Endothelial cell of umbilical vein (primary cell): ENCODE measurements at regions not wholly inside any gene's neighbourhood (a gene's known extent, or its start where the extent isn't known, plus 50 kb on each side); places are given as distances from the start of the nearest gene placed in this dataset.

Experiments used
- BruUV-seq: library from RNA; stranded (reverse); fragments of 400-500 nt; replicated peaks from 2 replicates; lab custom pipeline; 2021; lab: Mats Ljungman, UMichigan
- CTCF ChIA-PET: fragments of 300-600, 350-600 bp; sonication (Branson Sonifier 250); formaldehyde crosslinking; loops from one replicate; lab custom pipeline; 2021; ENCODE audit warnings: antibody characterized with exemption, inconsistent platforms; lab: Charles Lee
- POLR2A ChIA-PET: fragments of 300-600, 350-600 bp; sonication (Branson Sonifier 250); formaldehyde crosslinking; loops from one replicate; lab custom pipeline; 2021; ENCODE audit warnings: antibody characterized with exemption, inconsistent platforms; lab: Charles Lee
- DNase-seq: peaks from one replicate; pipeline ENCODE4 v3.0.0-alpha.2; 2011; ENCODE audit warnings: low read depth, low spot score
- FAIRE-seq: peaks from 2 replicates; lab custom pipeline; 2011; peaks lifted over from hg19 to GRCh38; lab: Jason Lieb, UNC
- H2AFZ ChIP-seq: 2 replicates; pipeline ENCODE4 v1.6.0; 2012; ENCODE audit warnings: low read depth, low read length, control low read depth, inconsistent platforms
- H3K27ac ChIP-seq: 2 replicates; pipeline ENCODE4 v1.5.1; 2011; ENCODE audit warnings: low read depth, mild to moderate bottlenecking, control low read depth, low read length, moderate library complexity; ENCODE audit not compliant: insufficient read depth
- H3K27me3 ChIP-seq, 2 experiments: 2 replicates each; pipeline versions ENCODE4 v1.6.0 to v1.6.1; 2011; ENCODE audit warnings: low read length in 2 of 2, mixed read lengths in 1 of 2; ENCODE audit not compliant: control insufficient read depth in 2 of 2, insufficient read depth in 2 of 2
- H3K36me3 ChIP-seq, 2 experiments: 2 replicates in 1 of 2; 3 replicates in 1 of 2; pipeline ENCODE4 v1.5.1; 2011; ENCODE audit warnings: low read length in 2 of 2, mild to moderate bottlenecking in 1 of 2, moderate library complexity in 1 of 2; ENCODE audit not compliant: control insufficient read depth in 2 of 2, insufficient read depth in 2 of 2; ENCODE audit errors: extremely low read depth in 1 of 2
- H3K4me1 ChIP-seq: 3 replicates; pipeline ENCODE4 v1.5.1; 2011; ENCODE audit warnings: mild to moderate bottlenecking, low read length; ENCODE audit not compliant: control insufficient read depth, insufficient read depth; ENCODE audit errors: extremely low read depth
- H3K4me2 ChIP-seq: 2 replicates; pipeline ENCODE4 v1.6.1; 2011; ENCODE audit warnings: low read length, control low read depth, mixed read lengths; ENCODE audit not compliant: insufficient read depth
- H3K4me3 ChIP-seq, 3 experiments: fragments of 200-600 bp in 1 of 3; sonication (generic), shearing (Covaris generic) in 1 of 3; replicated peaks in 1 of 3; 2 replicates each; pipeline ENCODE4 v1.5.1; 2011 to 2016; ENCODE audit warnings: control low read depth in 3 of 3, low read length in 3 of 3, mild to moderate bottlenecking in 2 of 3, inconsistent platforms in 1 of 3, low read depth in 1 of 3, moderate library complexity in 1 of 3; ENCODE audit not compliant: insufficient read depth in 1 of 3
- H3K79me2 ChIP-seq: 2 replicates; pipeline ENCODE4 v1.6.0; 2012; ENCODE audit warnings: low read length, inconsistent platforms; ENCODE audit not compliant: control insufficient read depth, insufficient read depth
- H3K9ac ChIP-seq: replicated peaks from 2 replicates; pipeline ENCODE3; 2011; ENCODE audit warnings: low read length, control low read depth; ENCODE audit not compliant: insufficient read depth; ENCODE audit errors: extremely low read depth
- H3K9me1 ChIP-seq: replicated peaks from 3 replicates; pipeline ENCODE4 v1.6.0; 2011; ENCODE audit warnings: mild to moderate bottlenecking, low read length; ENCODE audit not compliant: control insufficient read depth, insufficient read depth; ENCODE audit errors: extremely low read depth
- H3K9me3 ChIP-seq: replicated peaks from 2 replicates; pipeline ENCODE4 v1.5.1; 2012; ENCODE audit warnings: low read length, inconsistent platforms; ENCODE audit not compliant: control insufficient read depth, insufficient read depth
- H4K20me1 ChIP-seq: replicated peaks from 2 replicates; pipeline ENCODE3; 2011; ENCODE audit warnings: mild to moderate bottlenecking, low read length; ENCODE audit not compliant: control insufficient read depth, insufficient read depth; ENCODE audit errors: extremely low read depth
- EZH2 ChIP-seq: IDR thresholded peaks from 2 replicates; pipeline ENCODE4 v1.6.1; 2012; ENCODE audit warnings: borderline replicate concordance, low read depth, mild to moderate bottlenecking, moderate library complexity, low read length, inconsistent platforms; ENCODE audit not compliant: severe bottlenecking
- FOS ChIP-seq: IDR thresholded peaks from 2 replicates; pipeline ENCODE4 v1.6.1; 2011; ENCODE audit warnings: mild to moderate bottlenecking, low read length, moderate library complexity, borderline replicate concordance; ENCODE audit not compliant: insufficient read depth
- GATA2 ChIP-seq: IDR thresholded peaks from 2 replicates; pipeline ENCODE4 v1.7.0; 2011; ENCODE audit warnings: low read depth, mild to moderate bottlenecking, moderate library complexity, mixed read lengths, low read length; ENCODE audit not compliant: insufficient read length, insufficient read depth
- JUN ChIP-seq: IDR thresholded peaks from 2 replicates; pipeline ENCODE4 v1.6.1; 2011; ENCODE audit warnings: borderline replicate concordance, low read depth; ENCODE audit not compliant: insufficient read length, insufficient read depth
- MAX ChIP-seq: IDR thresholded peaks from 2 replicates; pipeline ENCODE4 v1.6.1; 2011; ENCODE audit not compliant: insufficient read depth, insufficient read length
- MYC ChIP-seq: IDR thresholded peaks from one replicate; pipeline ENCODE4 v1.6.1; 2011; ENCODE audit warnings: mild to moderate bottlenecking, low read depth, low read length
- POLR2A ChIP-seq: IDR thresholded peaks from 2 replicates; pipeline ENCODE4 v1.6.1; 2012; ENCODE audit warnings: low read depth, mild to moderate bottlenecking, control low read depth, low read length
- POLR2AphosphoS5 ChIP-seq: IDR thresholded peaks from 2 replicates; pipeline ENCODE4 v1.6.1; 2012; ENCODE audit warnings: low read depth, mild to moderate bottlenecking, control low read depth, low read length, moderate library complexity; ENCODE audit not compliant: insufficient read depth
- dilution Hi-C: fragments of 300-500 bp; cut with MboI; formaldehyde crosslinking; loops from one replicate; pipeline ENCODE4 v1.15.0; 2019; ENCODE audit warnings: low sequenced_read_pairs; ENCODE audit not compliant: extremely low pct_ligation_motif_present
- intact Hi-C: fragments of 100-400 bp; cut with micrococcal nuclease; formaldehyde crosslinking; loops from one replicate; pipeline ENCODE4 v1.10.0; 2022
- TF ChIP-seq, protein P1 (sequence below), 2 donors: IDR thresholded peaks; 1 replicate in 1 of 2; 2 replicates in 1 of 2; pipeline ENCODE4 v1.5.1; 2011; ENCODE audit warnings: low read length in 2 of 2, mild to moderate bottlenecking in 2 of 2, moderate library complexity in 2 of 2, control low read depth in 1 of 2, inconsistent platforms in 1 of 2, low read depth in 1 of 2; ENCODE audit not compliant: insufficient read depth in 1 of 2; ENCODE audit errors: extremely low read depth in 1 of 2

DNA sequence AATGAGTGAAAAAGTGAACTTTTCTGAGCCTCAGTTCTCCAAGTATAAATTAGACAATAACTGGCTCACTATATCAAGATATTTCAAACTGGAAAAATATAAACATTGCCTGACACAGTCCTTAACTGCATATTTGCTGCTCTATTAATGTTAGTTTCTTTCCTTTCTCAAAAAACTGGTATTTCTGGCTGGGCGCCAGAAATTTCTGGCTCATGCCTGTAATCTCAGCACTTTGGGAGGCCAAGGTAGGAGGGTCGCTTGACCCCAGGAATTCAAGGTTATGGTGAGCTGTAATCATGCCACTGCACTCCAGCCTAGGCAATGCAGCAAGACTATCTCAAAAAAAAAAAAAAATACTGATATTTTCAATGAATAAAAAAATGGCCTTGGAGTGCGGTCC is 227.0 kb downstream of the MAGEB17 start:
- intact Hi-C loops (no loop called here), dilution Hi-C loops (no loop called here)
- H3K4me1 ChIP-seq: no peaks in the 10 kb centered on the region
- no peaks in the 10 kb centered on the region for H3K9me1 ChIP-seq
- no peak overlapping the region for H3K27ac ChIP-seq
- BruUV-seq: no TSS peak
- H3K79me2 ChIP-seq: no peaks in the 10 kb centered on the region
- DNase-seq: no peak
- ChIA-PET POLR2A (no interaction called here), CTCF (no interaction called here)
- no peak for FAIRE-seq
- no peaks in the 10 kb centered on the region for H3K9me3 ChIP-seq
- TF ChIP-seq, protein P1, sequence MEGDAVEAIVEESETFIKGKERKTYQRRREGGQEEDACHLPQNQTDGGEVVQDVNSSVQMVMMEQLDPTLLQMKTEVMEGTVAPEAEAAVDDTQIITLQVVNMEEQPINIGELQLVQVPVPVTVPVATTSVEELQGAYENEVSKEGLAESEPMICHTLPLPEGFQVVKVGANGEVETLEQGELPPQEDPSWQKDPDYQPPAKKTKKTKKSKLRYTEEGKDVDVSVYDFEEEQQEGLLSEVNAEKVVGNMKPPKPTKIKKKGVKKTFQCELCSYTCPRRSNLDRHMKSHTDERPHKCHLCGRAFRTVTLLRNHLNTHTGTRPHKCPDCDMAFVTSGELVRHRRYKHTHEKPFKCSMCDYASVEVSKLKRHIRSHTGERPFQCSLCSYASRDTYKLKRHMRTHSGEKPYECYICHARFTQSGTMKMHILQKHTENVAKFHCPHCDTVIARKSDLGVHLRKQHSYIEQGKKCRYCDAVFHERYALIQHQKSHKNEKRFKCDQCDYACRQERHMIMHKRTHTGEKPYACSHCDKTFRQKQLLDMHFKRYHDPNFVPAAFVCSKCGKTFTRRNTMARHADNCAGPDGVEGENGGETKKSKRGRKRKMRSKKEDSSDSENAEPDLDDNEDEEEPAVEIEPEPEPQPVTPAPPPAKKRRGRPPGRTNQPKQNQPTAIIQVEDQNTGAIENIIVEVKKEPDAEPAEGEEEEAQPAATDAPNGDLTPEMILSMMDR (IDR thresholded peaks at IDR 0.05; ENCODE audit: extremely low read depth in 1 of 2, insufficient read depth in 1 of 2, low read depth in 1 of 2, low read length in 2 of 2): no peak
- no peak for TF ChIP-seq POLR2A
- no peak for TF ChIP-seq MAX
- no peak for TF ChIP-seq FOS
- no peak for TF ChIP-seq GATA2
- TF ChIP-seq EZH2: no peak
- TF ChIP-seq JUN: no peak
- no peak overlapping the region for H3K9ac ChIP-seq
- no peak overlapping the region for H3K4me3 ChIP-seq
- no peak overlapping the region for H3K4me2 ChIP-seq
- H3K27me3 ChIP-seq: no peaks in the 10 kb centered on the region
- no peaks in the 10 kb centered on the region for H4K20me1 ChIP-seq
- H3K36me3 ChIP-seq: no peaks in the 10 kb centered on the region
- H2AFZ ChIP-seq: no peak overlapping the region

- dilution Hi-C loops: no loop called here
- no peak overlapping the region for H3K4me2 ChIP-seq
- no peak overlapping the region for H3K9ac ChIP-seq
- no peak overlapping the region for H3K4me3 ChIP-seq
- H3K4me1 ChIP-seq: no peaks in the 10 kb centered on the region
- no peak for DNase-seq
- intact Hi-C loops: no loop called here
- POLR2A ChIA-PET: no interaction called here
- H4K20me1 ChIP-seq: no peaks in the 10 kb centered on the region
- H2AFZ ChIP-seq: no peak overlapping the region
- no peaks in the 10 kb centered on the region for H3K9me3 ChIP-seq
- no peaks in the 10 kb centered on the region for H3K36me3 ChIP-seq
- TF ChIP-seq JUN (no peak), POLR2A (no peak), MYC (no peak), MAX (no peak), FOS (no peak), GATA2 (no peak), EZH2 (no peak), POLR2AphosphoS5 (no peak)
- TF ChIP-seq, protein P1 (IDR thresholded peaks at IDR 0.05; ENCODE audit: extremely low read depth in 1 of 2, insufficient read depth in 1 of 2, low read depth in 1 of 2, low read length in 2 of 2): no peak
- CTCF ChIA-PET: no interaction called here
- H3K79me2 ChIP-seq: no peaks in the 10 kb centered on the region
- no peaks in the 10 kb centered on the region for H3K9me1 ChIP-seq
- no peak for FAIRE-seq
- H3K27me3 ChIP-seq: no peaks in the 10 kb centered on the region
- H3K27ac ChIP-seq: no peak overlapping the region
- no TSS peak for BruUV-seq
Measured at GRCh38 chrX:16403808-16404207, 236.5 kb downstream of the MAGEB17 start.
